Mesenchymal stem cell (in vitro differentiated cells and primary cell): ENCODE measurements at regions not wholly inside any gene's neighbourhood (a gene's known extent, or its start where the extent isn't known, plus 50 kb on each side); places are given as distances from the start of the nearest gene placed in this dataset.
"Not testable (repeated sequence)": the region's sequence is repeated elsewhere in the genome, so short reads cannot be mapped to it uniquely, and the experiment has no call there.

Source experiments
- DNase-seq: peaks from one replicate; pipeline ENCODE4 v3.0.0-alpha.2; 2013
- H2AFZ ChIP-seq: one replicate; pipeline ENCODE4 v1.6.1; 2013; ENCODE audit warnings: low read depth, mild to moderate bottlenecking, control low read depth, inconsistent platforms, low read length, moderate library complexity
- H2AK5ac ChIP-seq: 2 replicates; pipeline ENCODE4 v1.6.1; 2013; ENCODE audit warnings: low read length, moderate library complexity, mild to moderate bottlenecking, inconsistent platforms; ENCODE audit not compliant: severe bottlenecking
- H2BK120ac ChIP-seq: one replicate; pipeline ENCODE4 v1.6.1; 2013; ENCODE audit warnings: low read depth, mild to moderate bottlenecking, inconsistent platforms, low read length, moderate library complexity
- H2BK12ac ChIP-seq, 2 experiments: one replicate each; pipeline ENCODE4 v1.6.1; 2013; ENCODE audit warnings: inconsistent platforms in 2 of 2, low read length in 2 of 2, mild to moderate bottlenecking in 2 of 2, moderate library complexity in 2 of 2, control low read depth in 1 of 2
- H2BK15ac ChIP-seq: one replicate; pipeline ENCODE4 v1.6.1; 2013; ENCODE audit warnings: mild to moderate bottlenecking, low read depth, inconsistent platforms; ENCODE audit not compliant: poor library complexity, severe bottlenecking
- H2BK5ac ChIP-seq: 2 replicates; pipeline ENCODE4 v1.6.1; 2013; ENCODE audit warnings: low read depth, mild to moderate bottlenecking, low read length, control low read depth, inconsistent platforms; ENCODE audit not compliant: poor library complexity, severe bottlenecking
- H3K14ac ChIP-seq, 2 experiments: one replicate each; pipeline ENCODE4 v1.6.1; 2013; ENCODE audit warnings: inconsistent platforms in 2 of 2, low read length in 2 of 2, control low read depth in 1 of 2, mild to moderate bottlenecking in 1 of 2, moderate library complexity in 1 of 2
- H3K18ac ChIP-seq, 2 experiments: one replicate each; pipeline ENCODE4 v1.6.1; 2013; ENCODE audit warnings: inconsistent platforms in 2 of 2, low read length in 2 of 2, control low read depth in 1 of 2, low read depth in 1 of 2, mild to moderate bottlenecking in 1 of 2
- H3K23ac ChIP-seq, 2 experiments: one replicate each; pipeline ENCODE4 v1.6.1; 2013; ENCODE audit warnings: inconsistent platforms in 2 of 2, low read length in 2 of 2, mild to moderate bottlenecking in 2 of 2, moderate library complexity in 2 of 2, control low read depth in 1 of 2
- H3K27ac ChIP-seq: 2 replicates; pipeline ENCODE4 v1.5.1; 2013; ENCODE audit warnings: mild to moderate bottlenecking, moderate library complexity, low read length, control low read depth, inconsistent platforms; ENCODE audit not compliant: poor library complexity, severe bottlenecking
- H3K27me3 ChIP-seq, 2 experiments: 2 replicates each; pipeline versions ENCODE4 v1.6.1 to v1.7.0; 2013; ENCODE audit warnings: low read length in 2 of 2, mild to moderate bottlenecking in 2 of 2, moderate library complexity in 2 of 2, control low read depth in 1 of 2, inconsistent platforms in 1 of 2; ENCODE audit not compliant: control insufficient read depth in 1 of 2, insufficient read depth in 1 of 2
- H3K36me3 ChIP-seq, 2 experiments: 2 replicates each; pipeline versions ENCODE4 v1.6.1 to v1.7.0; 2013; ENCODE audit warnings: low read length in 2 of 2, control low read depth in 1 of 2, inconsistent platforms in 1 of 2, low read depth in 1 of 2, mild to moderate bottlenecking in 1 of 2; ENCODE audit not compliant: insufficient read depth in 2 of 2, control insufficient read depth in 1 of 2
- H3K4ac ChIP-seq, 2 experiments: one replicate each; pipeline ENCODE4 v1.6.1; 2013; ENCODE audit warnings: inconsistent platforms in 2 of 2, low read length in 2 of 2, mild to moderate bottlenecking in 2 of 2, moderate library complexity in 2 of 2, control low read depth in 1 of 2, low read depth in 1 of 2
- H3K4me1 ChIP-seq: 2 replicates; pipeline ENCODE4 v1.6.1; 2013; ENCODE audit warnings: low read depth, low read length, control low read depth; ENCODE audit not compliant: control insufficient read depth, insufficient read depth
- H3K4me2 ChIP-seq: 2 replicates; pipeline ENCODE4 v1.6.1; 2013; ENCODE audit warnings: low read length, mild to moderate bottlenecking, inconsistent platforms; ENCODE audit not compliant: poor library complexity, severe bottlenecking
- H3K4me3 ChIP-seq, 2 experiments: 2 replicates each; pipeline versions ENCODE4 v1.5.1 to v1.7.0; 2013; ENCODE audit warnings: low read length in 2 of 2, mild to moderate bottlenecking in 2 of 2, control low read depth in 1 of 2, low read depth in 1 of 2; ENCODE audit not compliant: insufficient read depth in 1 of 2
- H3K79me1 ChIP-seq: replicated peaks from 2 replicates; pipeline ENCODE4 v1.6.1; 2013; ENCODE audit warnings: mild to moderate bottlenecking, control low read depth, low read length, inconsistent platforms; ENCODE audit not compliant: poor library complexity, severe bottlenecking
- H3K9ac ChIP-seq: 2 replicates; pipeline ENCODE4 v1.7.0; 2013; ENCODE audit warnings: mild to moderate bottlenecking, low read length, moderate library complexity
- H3K9me3 ChIP-seq: 2 replicates; pipeline ENCODE4 v1.7.0; 2013; ENCODE audit warnings: mild to moderate bottlenecking, low read length; ENCODE audit not compliant: control insufficient read depth
- H4K8ac ChIP-seq: one replicate; pipeline ENCODE4 v1.6.1; 2013; ENCODE audit warnings: inconsistent platforms, mild to moderate bottlenecking, low read length, moderate library complexity
- H4K91ac ChIP-seq: one replicate; pipeline ENCODE4 v1.6.1; 2013; ENCODE audit warnings: mild to moderate bottlenecking, low read length, inconsistent platforms
- WGBS: methylation state at CpG from one replicate; pipeline ENCODE4 v1.1.7; 2013; ENCODE audit warnings: mixed read lengths; 5-methylcytosine and 5-hydroxymethylcytosine counted together

DNA sequence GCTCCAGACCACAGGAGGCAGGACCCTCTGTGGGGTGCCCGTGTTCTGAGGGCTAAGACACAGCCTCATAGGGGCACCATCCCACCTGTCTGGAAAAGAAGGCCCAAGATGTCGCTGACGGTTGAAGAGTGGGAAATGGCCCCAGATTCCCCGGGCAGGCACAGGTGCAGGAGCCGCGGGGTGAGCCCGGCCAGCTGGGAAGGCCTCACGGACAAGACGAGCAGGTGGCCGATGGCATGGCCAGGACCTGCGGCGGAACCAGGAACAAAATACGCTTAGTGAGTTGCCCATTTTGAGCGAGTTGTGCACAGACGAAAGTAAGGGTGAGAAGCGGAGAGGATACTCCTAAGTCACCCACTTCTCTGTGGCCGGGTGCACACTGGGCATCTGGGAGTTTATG is 1625.3 kb upstream of the GOT2 start:
- H3K36me3 ChIP-seq, H3K9me3 ChIP-seq, H3K9ac ChIP-seq, H2BK15ac ChIP-seq, H2BK5ac ChIP-seq, H3K4me3 ChIP-seq, H3K4me1 ChIP-seq, H3K23ac ChIP-seq, H3K79me1 ChIP-seq, H3K4ac ChIP-seq, H3K4me2 ChIP-seq, H2AK5ac ChIP-seq, H2BK120ac ChIP-seq, H4K8ac ChIP-seq, H3K14ac ChIP-seq, H3K27ac ChIP-seq, DNase-seq, H2BK12ac ChIP-seq, H3K27me3 ChIP-seq, H3K18ac ChIP-seq, H2AFZ ChIP-seq, H4K91ac ChIP-seq: not testable (repeated sequence)
- 90% methylated on average over 17 of the region's 17 CpGs for WGBS

DNA sequence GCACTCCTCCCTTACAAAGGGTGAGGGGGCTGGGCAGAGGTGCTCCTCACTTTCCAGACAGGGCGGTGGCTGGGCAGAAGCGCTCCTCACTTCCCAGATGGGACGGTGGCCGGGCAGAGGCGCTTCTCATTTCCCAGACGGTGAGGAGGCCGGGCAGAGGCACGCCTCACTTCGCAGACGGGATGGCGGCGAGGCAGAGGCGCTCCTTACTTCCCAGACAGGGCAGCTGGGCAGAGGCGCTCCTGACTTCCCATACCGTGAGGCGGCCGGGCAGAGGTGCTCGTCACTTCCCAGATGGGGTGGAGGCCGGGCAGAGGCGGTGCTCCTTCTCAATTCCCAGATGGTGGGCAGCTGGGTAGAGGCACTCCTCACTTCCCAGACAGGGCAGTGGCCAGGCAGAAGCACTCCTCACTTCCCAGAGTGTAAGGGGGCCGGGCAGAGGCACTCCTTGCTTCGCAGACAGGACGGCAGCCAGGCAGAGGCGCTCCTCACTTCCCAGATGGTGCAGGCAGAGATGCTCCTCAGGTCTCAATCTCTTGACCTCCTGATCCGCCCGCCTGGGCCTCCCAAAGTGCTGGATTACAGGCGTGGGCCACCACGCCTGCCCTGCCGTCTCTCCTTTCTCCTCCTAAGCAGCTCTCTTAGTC is 1623.9 kb upstream of the GOT2 start:
- H2BK12ac ChIP-seq, H4K8ac ChIP-seq, DNase-seq, H3K4me3 ChIP-seq, H3K27me3 ChIP-seq, H2BK5ac ChIP-seq, H2BK15ac ChIP-seq, H3K36me3 ChIP-seq, H3K4ac ChIP-seq, H3K14ac ChIP-seq, H2AFZ ChIP-seq, H3K4me1 ChIP-seq, H2AK5ac ChIP-seq, H2BK120ac ChIP-seq, H3K18ac ChIP-seq, H3K4me2 ChIP-seq, H3K9ac ChIP-seq, H3K9me3 ChIP-seq, H3K23ac ChIP-seq, H3K79me1 ChIP-seq, H4K91ac ChIP-seq, H3K27ac ChIP-seq: not testable (repeated sequence)
- 89% methylated on average over 27 of the region's 29 CpGs for WGBS

DNA sequence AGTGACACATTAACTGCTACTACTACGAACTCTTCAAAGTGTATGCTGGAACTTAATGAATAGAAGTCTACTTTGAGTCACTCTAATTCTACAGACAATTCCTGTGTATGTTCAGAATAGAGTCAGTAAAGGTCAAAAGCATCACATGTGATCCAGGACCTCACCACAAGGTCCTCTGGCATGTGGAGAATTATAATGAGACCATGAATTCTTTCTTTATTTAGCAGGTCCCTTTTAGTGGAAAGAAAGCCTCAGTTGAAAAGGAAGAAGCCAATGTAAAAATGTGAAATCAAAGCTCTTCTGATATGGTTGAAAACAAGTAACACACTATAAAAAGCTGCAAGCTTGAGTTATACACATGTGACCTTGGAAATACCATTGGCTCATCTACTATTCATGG is 1612.1 kb upstream of the GOT2 start:
- H2BK15ac ChIP-seq, result no peak overlapping the region
- H3K9me3 ChIP-seq, result no peaks in the 10 kb centered on the region
- no peak overlapping the region for H2BK120ac ChIP-seq
- no peak overlapping the region for H3K4ac ChIP-seq
- no peaks in the 10 kb centered on the region for H3K27me3 ChIP-seq
- WGBS, result no CpG with 5 or more reads among the region's 1 CpG
- H4K8ac ChIP-seq, result no peak overlapping the region
- H3K4me2 ChIP-seq, result no peak overlapping the region
- no peak overlapping the region for H2AK5ac ChIP-seq
- no peak overlapping the region for H3K18ac ChIP-seq
- no peak overlapping the region for H2BK12ac ChIP-seq
- H3K27ac ChIP-seq, result no peak overlapping the region
- H2BK5ac ChIP-seq, result no peak overlapping the region
- no peak overlapping the region for H3K4me3 ChIP-seq
- H3K4me1 ChIP-seq, result no peaks in the 10 kb centered on the region
- no peak overlapping the region for H4K91ac ChIP-seq
- no peak for DNase-seq
- H3K36me3 ChIP-seq, result no peaks in the 10 kb centered on the region
- no peaks in the 10 kb centered on the region for H3K79me1 ChIP-seq
- H2AFZ ChIP-seq, result no peak overlapping the region
- no peak overlapping the region for H3K9ac ChIP-seq
- H3K23ac ChIP-seq, result no peak overlapping the region
- H3K14ac ChIP-seq, result no peak overlapping the region

DNA sequence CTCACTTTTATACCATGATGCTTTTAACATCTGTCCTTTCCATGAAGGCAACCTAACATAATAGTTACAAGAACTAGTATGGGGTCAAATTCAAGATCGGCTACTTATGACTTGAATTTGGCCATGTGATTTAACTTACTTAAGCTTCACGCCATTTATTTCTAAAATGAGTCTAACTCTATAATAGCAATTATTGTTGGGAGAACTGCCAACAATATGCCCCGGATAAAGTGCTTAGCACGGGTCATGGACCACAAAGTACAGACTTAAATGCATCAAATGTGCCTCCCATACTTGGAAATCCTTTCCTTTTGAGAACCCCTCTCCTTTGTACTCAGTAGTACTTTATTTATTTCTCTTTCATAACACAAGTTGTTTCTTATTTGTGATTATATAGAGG is 1603.6 kb upstream of the GOT2 start:
- no peak overlapping the region for H2BK120ac ChIP-seq
- no peak overlapping the region for H3K4ac ChIP-seq
- no peaks in the 10 kb centered on the region for H3K27me3 ChIP-seq
- DNase-seq, result no peak
- H3K9ac ChIP-seq, result no peak overlapping the region
- H3K14ac ChIP-seq, result no peak overlapping the region
- H3K23ac ChIP-seq, result no peak overlapping the region
- H3K36me3 ChIP-seq, result no peaks in the 10 kb centered on the region
- no peak overlapping the region for H3K27ac ChIP-seq
- H4K8ac ChIP-seq, result no peak overlapping the region
- no peak overlapping the region for H3K4me2 ChIP-seq
- H2AFZ ChIP-seq, result no peak overlapping the region
- H3K4me3 ChIP-seq, result no peak overlapping the region
- H4K91ac ChIP-seq, result no peak overlapping the region
- no peak overlapping the region for H2BK15ac ChIP-seq
- no peak overlapping the region for H2BK5ac ChIP-seq
- no peak overlapping the region for H2AK5ac ChIP-seq
- H3K79me1 ChIP-seq, result no peaks in the 10 kb centered on the region
- H2BK12ac ChIP-seq, result no peak overlapping the region
- 100% methylated on average over 3 of the region's 4 CpGs for WGBS
- H3K4me1 ChIP-seq, result no peaks in the 10 kb centered on the region
- H3K9me3 ChIP-seq, result no peaks in the 10 kb centered on the region
- H3K18ac ChIP-seq, result no peak overlapping the region
